ENCODE measurements at regions not wholly inside any gene's neighbourhood (a gene's known extent, or its start where the extent isn't known, plus 50 kb on each side); places are given as distances from the start of the nearest gene placed in this dataset.

DNA sequence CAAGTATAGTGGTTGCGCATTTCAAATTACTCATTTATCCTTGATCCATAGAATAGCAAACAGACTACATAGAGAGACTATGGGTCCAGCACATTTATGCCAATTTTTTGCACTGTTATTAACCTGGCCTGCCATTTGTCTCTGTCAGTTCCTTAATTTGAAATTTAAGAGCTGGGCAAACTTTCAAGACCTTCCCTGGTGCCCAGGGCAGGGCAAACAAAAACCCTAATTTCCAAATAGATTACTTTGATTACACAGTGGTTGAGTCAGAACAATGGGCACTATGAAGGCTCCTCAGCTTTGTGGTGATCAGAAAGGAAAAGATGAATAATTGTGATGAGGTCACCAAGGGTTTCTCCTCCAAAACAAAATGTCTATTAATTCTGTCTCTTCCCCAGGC lies 80.6 kb downstream of the TNFSF18 start:
- TF ChIP-seq EZH2 (IDR thresholded peaks at IDR 0.05) (no peak), POLR2AphosphoS5 (IDR thresholded peaks at IDR 0.05; ENCODE audit: borderline replicate concordance, low read depth, low read length) (no peak)

Data from SK-N-MC (cell line).